ENCODE measurements at regions not wholly inside any gene's neighbourhood (a gene's known extent, or its start where the extent isn't known, plus 50 kb on each side); places are given as distances from the start of the nearest gene placed in this dataset.

DNA sequence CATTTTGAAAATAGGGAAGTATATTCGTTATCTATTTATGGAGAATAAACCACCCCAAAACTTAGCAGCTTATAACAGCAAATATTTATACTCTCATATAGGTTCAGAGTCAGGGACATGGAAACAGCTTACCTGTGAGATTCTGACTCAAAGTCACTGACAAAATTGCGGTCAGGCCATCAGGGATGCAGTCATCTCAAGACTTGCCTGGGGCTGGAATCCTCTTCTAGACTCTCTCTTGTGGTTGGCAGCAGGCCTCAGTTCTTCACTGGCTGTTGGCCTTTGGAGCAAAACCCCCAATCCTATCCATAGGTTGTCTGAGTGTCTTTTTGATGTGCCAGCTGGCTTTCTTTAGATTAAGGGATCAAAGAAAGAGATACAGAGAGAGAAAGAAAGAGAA, 275.6 kb downstream of the SEC61B start:
- TF ChIP-seq, protein P1, sequence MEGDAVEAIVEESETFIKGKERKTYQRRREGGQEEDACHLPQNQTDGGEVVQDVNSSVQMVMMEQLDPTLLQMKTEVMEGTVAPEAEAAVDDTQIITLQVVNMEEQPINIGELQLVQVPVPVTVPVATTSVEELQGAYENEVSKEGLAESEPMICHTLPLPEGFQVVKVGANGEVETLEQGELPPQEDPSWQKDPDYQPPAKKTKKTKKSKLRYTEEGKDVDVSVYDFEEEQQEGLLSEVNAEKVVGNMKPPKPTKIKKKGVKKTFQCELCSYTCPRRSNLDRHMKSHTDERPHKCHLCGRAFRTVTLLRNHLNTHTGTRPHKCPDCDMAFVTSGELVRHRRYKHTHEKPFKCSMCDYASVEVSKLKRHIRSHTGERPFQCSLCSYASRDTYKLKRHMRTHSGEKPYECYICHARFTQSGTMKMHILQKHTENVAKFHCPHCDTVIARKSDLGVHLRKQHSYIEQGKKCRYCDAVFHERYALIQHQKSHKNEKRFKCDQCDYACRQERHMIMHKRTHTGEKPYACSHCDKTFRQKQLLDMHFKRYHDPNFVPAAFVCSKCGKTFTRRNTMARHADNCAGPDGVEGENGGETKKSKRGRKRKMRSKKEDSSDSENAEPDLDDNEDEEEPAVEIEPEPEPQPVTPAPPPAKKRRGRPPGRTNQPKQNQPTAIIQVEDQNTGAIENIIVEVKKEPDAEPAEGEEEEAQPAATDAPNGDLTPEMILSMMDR (IDR thresholded peaks at IDR 0.05), result no peak
- TF ChIP-seq POLR2A (IDR thresholded peaks at IDR 0.05), result no peak
- TF ChIP-seq EP300 (IDR thresholded peaks at IDR 0.05), result no peak
